ENCODE measurements at regions not wholly inside any gene's neighbourhood (a gene's known extent, or its start where the extent isn't known, plus 50 kb on each side); places are given as distances from the start of the nearest gene placed in this dataset.

- Histone ChIP-seq H3K36me3 (no peaks in the 10 kb centered on the region), H3K27ac (no peak overlapping the region), H3K4me1 (ENCODE audit: insufficient read depth) (peaks cover 3% of the 10 kb centered on the region), H3K27me3 (no peaks in the 10 kb centered on the region), H3K4me3 (no peak overlapping the region), H3K9me3 (no peaks in the 10 kb centered on the region)
- no peak for TF ChIP-seq CTCF (IDR thresholded peaks at IDR 0.05)
- no peak for TF ChIP-seq POLR2A (IDR thresholded peaks at IDR 0.05)
- no peak for TF ChIP-seq EP300 (IDR thresholded peaks at IDR 0.05)
- DNase-seq, result no peak
- 86 to 89% (median 89%) methylated on average over 5 of the region's 5 CpGs for WGBS, 3 donors
- intact Hi-C loops (cut with DNase I), result no loop called here
Observed at GRCh38 chr2:215753808-215754207, 259.5 kb downstream of the MREG start.

- Histone ChIP-seq H3K9me3 (no peaks in the 10 kb centered on the region), H3K27me3 (no peaks in the 10 kb centered on the region), H3K36me3 (no peaks in the 10 kb centered on the region), H3K27ac (no peak overlapping the region), H3K4me1 (ENCODE audit: insufficient read depth) (peaks cover 4% of the 10 kb centered on the region), H3K4me3 (no peak overlapping the region)
- intact Hi-C loops (cut with DNase I), result no loop called here
- 91 to 97% (median 95%) methylated on average over 3 of the region's 3 CpGs for WGBS, 3 donors
- TF ChIP-seq POLR2A (IDR thresholded peaks at IDR 0.05), result no peak
- TF ChIP-seq EP300 (IDR thresholded peaks at IDR 0.05), result no peak
- no peak for TF ChIP-seq CTCF (IDR thresholded peaks at IDR 0.05)
- DNase-seq, result no peak
Observed at GRCh38 chr2:215752991-215753390, 260.4 kb downstream of the MREG start.

- intact Hi-C loops (cut with DNase I), result no loop called here
- no peak for TF ChIP-seq POLR2A (IDR thresholded peaks at IDR 0.05)
- no peak for TF ChIP-seq CTCF (IDR thresholded peaks at IDR 0.05)
- TF ChIP-seq EP300 (IDR thresholded peaks at IDR 0.05), result no peak
- WGBS, 3 donors, result 95 to 99% (median 97%) methylated on average over 4 of the region's 4 CpGs
- Histone ChIP-seq H3K36me3 (no peaks in the 10 kb centered on the region), H3K4me1 (ENCODE audit: insufficient read depth) (peaks cover 4% of the 10 kb centered on the region), H3K4me3 (no peak overlapping the region), H3K9me3 (no peaks in the 10 kb centered on the region), H3K27ac (no peak overlapping the region), H3K27me3 (no peaks in the 10 kb centered on the region)
- DNase-seq, result no peak
Observed at GRCh38 chr2:215752436-215752835, 260.9 kb downstream of the MREG start.

- 95 to 98% (median 96%) methylated on average over 3 of the region's 3 CpGs for WGBS, 3 donors
- Histone ChIP-seq H3K36me3 (no peaks in the 10 kb centered on the region), H3K4me3 (no peak overlapping the region), H3K27ac (no peak overlapping the region), H3K27me3 (no peaks in the 10 kb centered on the region), H3K9me3 (no peaks in the 10 kb centered on the region), H3K4me1 (ENCODE audit: insufficient read depth) (peaks cover 4% of the 10 kb centered on the region)
- intact Hi-C loops (cut with DNase I), result no loop called here
- no peak for TF ChIP-seq CTCF (IDR thresholded peaks at IDR 0.05)
- DNase-seq, result no peak
Observed at GRCh38 chr2:215751911-215752272, 261.5 kb downstream of the MREG start.

Data from ovary (tissue), 7 donors.